GM12878 (cell line): ENCODE measurements at regions not wholly inside any gene's neighbourhood (a gene's known extent, or its start where the extent isn't known, plus 50 kb on each side); places are given as distances from the start of the nearest gene placed in this dataset.

Experiments
- ATAC-seq: fragments of 200-7000 bp; cut with Tn5 transposase; 3 replicates; pipeline ENCODE4 v1.9.1; 2020; ENCODE audit warnings: mild to moderate bottlenecking, moderate library complexity
- BruUV-seq: library from RNA; stranded (reverse); fragments of 400-500 nt; replicated peaks from 2 replicates; lab custom pipeline; 2021; lab: Mats Ljungman, UMichigan
- CTCF ChIA-PET: fragments of 300-600 bp; sonication (Branson Sonifier 250); formaldehyde crosslinking; extraction: SDS; loops from one replicate; lab custom pipeline; 2021; ENCODE audit warnings: inconsistent platforms; lab: Yijun Ruan, JAX
- POLR2A ChIA-PET: fragments of 350-600 bp; formaldehyde crosslinking; extraction: SDS; loops from one replicate; lab custom pipeline; 2021; ENCODE audit warnings: inconsistent platforms; lab: Charles Lee
- RAD21 ChIA-PET: fragments of 300-600 bp; sonication (Branson Sonifier 250); formaldehyde crosslinking; loops from one replicate; lab custom pipeline; 2023; ENCODE audit warnings: antibody characterized with exemption; ENCODE audit not compliant: unreplicated experiment; lab: Charles Lee
- SMC1A ChIA-PET: fragments of 300-600 bp; sonication (Branson Sonifier 250); formaldehyde crosslinking; loops from one replicate; lab custom pipeline; 2023; ENCODE audit not compliant: unreplicated experiment, uncharacterized antibody; lab: Charles Lee
- DNase-seq: peaks from one replicate; pipeline ENCODE4 v3.0.0-alpha.2; 2011; ENCODE audit warnings: low read depth, low spot score
- FAIRE-seq: peaks from 3 replicates; lab custom pipeline; 2011; peaks lifted over from hg19 to GRCh38; lab: Jason Lieb, UNC
- H2AFZ ChIP-seq: 2 replicates; pipeline ENCODE4 v1.6.0; 2011; ENCODE audit warnings: low read depth, low read length, control low read depth; ENCODE audit not compliant: control insufficient read depth
- H3K27ac ChIP-seq: 2 replicates; pipeline ENCODE4 v1.5.1; 2011; ENCODE audit warnings: control low read depth; ENCODE audit not compliant: control insufficient read depth, insufficient read depth
- H3K27me3 ChIP-seq, 2 experiments: replicated peaks in 1 of 2; 2 replicates each; pipeline versions ENCODE4 v1.6.0 to v1.6.1; 2011; ENCODE audit warnings: low read length in 1 of 2; ENCODE audit not compliant: control insufficient read depth in 2 of 2, insufficient read depth in 2 of 2
- H3K36me3 ChIP-seq, 2 experiments: 2 replicates each; pipeline ENCODE4 v1.5.1; 2011; ENCODE audit warnings: low read length in 1 of 2; ENCODE audit not compliant: control insufficient read depth in 2 of 2, insufficient read depth in 2 of 2
- H3K4me1 ChIP-seq: 2 replicates; pipeline ENCODE4 v1.6.1; 2011; ENCODE audit warnings: mild to moderate bottlenecking, low read length, moderate library complexity, mixed read lengths; ENCODE audit not compliant: control insufficient read depth, insufficient read depth
- H3K4me2 ChIP-seq: 2 replicates; pipeline ENCODE4 v1.6.0; 2011; ENCODE audit warnings: control low read depth; ENCODE audit not compliant: control insufficient read depth, insufficient read depth
- H3K4me3 ChIP-seq: fragments of 200-600 bp; sonication (generic); 2 replicates; pipeline ENCODE4 v1.5.1; 2016
- H3K79me2 ChIP-seq: 2 replicates; pipeline ENCODE4 v1.6.0; 2011; ENCODE audit warnings: low read length; ENCODE audit not compliant: control insufficient read depth, insufficient read depth
- H3K9ac ChIP-seq: 2 replicates; pipeline ENCODE4 v1.8.0; 2011; ENCODE audit warnings: low read length, control low read depth, mixed read lengths; ENCODE audit not compliant: control insufficient read depth, insufficient read depth
- H3K9me3 ChIP-seq: replicated peaks from 3 replicates; pipeline ENCODE4 v1.5.1; 2011; ENCODE audit warnings: mild to moderate bottlenecking, low read length; ENCODE audit not compliant: control insufficient read depth, insufficient read depth
- H4K20me1 ChIP-seq: 2 replicates; pipeline ENCODE4 v1.6.0; 2011; ENCODE audit not compliant: control insufficient read depth, insufficient read depth
- CBX5 ChIP-seq: sonication (generic); IDR thresholded peaks from 2 replicates; pipeline ENCODE4 v1.6.1; 2016; ENCODE audit warnings: low read depth, moderate library complexity, mild to moderate bottlenecking, inconsistent platforms
- KAT2A ChIP-seq: conservative IDR thresholded peaks from 2 replicates; pipeline ENCODE4 v1.6.1; 2011; ENCODE audit warnings: low read depth, low read length; ENCODE audit not compliant: control insufficient read depth
- MXI1 ChIP-seq: fragments of 150-350 bp; IDR thresholded peaks from 2 replicates; pipeline ENCODE4 v1.6.1; 2011; ENCODE audit warnings: low read depth, mild to moderate bottlenecking, inconsistent platforms, low read length, improper control_type of control experiment
- POLR2AphosphoS2 ChIP-seq: IDR thresholded peaks from 2 replicates; pipeline ENCODE4 v1.6.1; 2011; ENCODE audit warnings: low read depth, mild to moderate bottlenecking, low read length, improper control_type of control experiment, moderate library complexity
- SMC3 ChIP-seq: IDR thresholded peaks from 2 replicates; pipeline ENCODE4 v1.6.1; 2011; ENCODE audit warnings: low read length, improper control_type of control experiment, borderline replicate concordance
- SP1 ChIP-seq: IDR thresholded peaks from one replicate; pipeline ENCODE4 v1.6.1; 2011; ENCODE audit warnings: low read depth, low read length
- WGBS: methylation state at CpG from one replicate; pipeline ENCODE4 v1.1.6; 2016; ENCODE audit warnings: low lambda C conversion rate; ENCODE audit not compliant: insufficient replicate concordance, insufficient coverage; ENCODE audit errors: missing lambda C conversion rate; 5-methylcytosine and 5-hydroxymethylcytosine counted together
- in situ Hi-C: fragments of 300-500 bp; cut with MboI; formaldehyde crosslinking; loops from 9 replicates; pipeline ENCODE4 v1.14.3; 2018; ENCODE audit warnings: mixed read lengths
- intact Hi-C: fragments of 100-400 bp; cut with micrococcal nuclease; formaldehyde crosslinking; loops from one replicate; pipeline ENCODE4 v1.14.2; 2022; ENCODE audit not compliant: unreplicated experiment
- TF ChIP-seq, protein P1 (sequence below): IDR thresholded peaks from 2 replicates; pipeline ENCODE4 v1.6.1; 2012; ENCODE audit warnings: mild to moderate bottlenecking, low read depth, low read length
- TF ChIP-seq, protein P2 (sequence below): fragments of 150-350 bp; IDR thresholded peaks from 2 replicates; pipeline ENCODE4 v1.6.1; 2016; ENCODE audit warnings: low read depth, low read length

DNA sequence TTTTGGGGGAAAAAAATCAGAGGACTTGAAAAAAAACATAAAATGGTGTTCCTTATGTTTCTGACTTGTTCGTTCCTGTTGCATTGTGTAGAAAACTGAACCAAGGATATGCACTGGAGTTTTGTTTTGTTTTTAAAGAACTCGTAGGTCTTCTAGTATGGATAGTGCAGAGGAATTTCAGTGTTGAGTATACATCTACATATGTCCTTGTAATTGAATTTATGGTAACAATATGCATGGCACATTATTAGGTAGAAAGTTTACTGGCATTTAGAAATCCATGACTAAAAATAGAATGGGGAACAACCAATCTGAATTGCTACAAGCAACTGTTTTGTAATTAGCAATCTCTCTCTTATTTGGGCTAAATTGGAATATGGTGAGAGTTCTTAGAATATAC is 188.3 kb upstream of the ZRANB2 start:
- no peak overlapping the region for H3K9ac ChIP-seq
- no peaks in the 10 kb centered on the region for H3K27me3 ChIP-seq
- H3K36me3 ChIP-seq = no peaks in the 10 kb centered on the region
- no peak overlapping the region for H3K4me2 ChIP-seq
- TF ChIP-seq POLR2AphosphoS2 (no peak), SMC3 (no peak), KAT2A (no peak), SP1 (no peak), MXI1 (no peak), CBX5 (no peak)
- TF ChIP-seq, protein P1, sequence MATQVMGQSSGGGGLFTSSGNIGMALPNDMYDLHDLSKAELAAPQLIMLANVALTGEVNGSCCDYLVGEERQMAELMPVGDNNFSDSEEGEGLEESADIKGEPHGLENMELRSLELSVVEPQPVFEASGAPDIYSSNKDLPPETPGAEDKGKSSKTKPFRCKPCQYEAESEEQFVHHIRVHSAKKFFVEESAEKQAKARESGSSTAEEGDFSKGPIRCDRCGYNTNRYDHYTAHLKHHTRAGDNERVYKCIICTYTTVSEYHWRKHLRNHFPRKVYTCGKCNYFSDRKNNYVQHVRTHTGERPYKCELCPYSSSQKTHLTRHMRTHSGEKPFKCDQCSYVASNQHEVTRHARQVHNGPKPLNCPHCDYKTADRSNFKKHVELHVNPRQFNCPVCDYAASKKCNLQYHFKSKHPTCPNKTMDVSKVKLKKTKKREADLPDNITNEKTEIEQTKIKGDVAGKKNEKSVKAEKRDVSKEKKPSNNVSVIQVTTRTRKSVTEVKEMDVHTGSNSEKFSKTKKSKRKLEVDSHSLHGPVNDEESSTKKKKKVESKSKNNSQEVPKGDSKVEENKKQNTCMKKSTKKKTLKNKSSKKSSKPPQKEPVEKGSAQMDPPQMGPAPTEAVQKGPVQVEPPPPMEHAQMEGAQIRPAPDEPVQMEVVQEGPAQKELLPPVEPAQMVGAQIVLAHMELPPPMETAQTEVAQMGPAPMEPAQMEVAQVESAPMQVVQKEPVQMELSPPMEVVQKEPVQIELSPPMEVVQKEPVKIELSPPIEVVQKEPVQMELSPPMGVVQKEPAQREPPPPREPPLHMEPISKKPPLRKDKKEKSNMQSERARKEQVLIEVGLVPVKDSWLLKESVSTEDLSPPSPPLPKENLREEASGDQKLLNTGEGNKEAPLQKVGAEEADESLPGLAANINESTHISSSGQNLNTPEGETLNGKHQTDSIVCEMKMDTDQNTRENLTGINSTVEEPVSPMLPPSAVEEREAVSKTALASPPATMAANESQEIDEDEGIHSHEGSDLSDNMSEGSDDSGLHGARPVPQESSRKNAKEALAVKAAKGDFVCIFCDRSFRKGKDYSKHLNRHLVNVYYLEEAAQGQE = no peak
- TF ChIP-seq, protein P2, sequence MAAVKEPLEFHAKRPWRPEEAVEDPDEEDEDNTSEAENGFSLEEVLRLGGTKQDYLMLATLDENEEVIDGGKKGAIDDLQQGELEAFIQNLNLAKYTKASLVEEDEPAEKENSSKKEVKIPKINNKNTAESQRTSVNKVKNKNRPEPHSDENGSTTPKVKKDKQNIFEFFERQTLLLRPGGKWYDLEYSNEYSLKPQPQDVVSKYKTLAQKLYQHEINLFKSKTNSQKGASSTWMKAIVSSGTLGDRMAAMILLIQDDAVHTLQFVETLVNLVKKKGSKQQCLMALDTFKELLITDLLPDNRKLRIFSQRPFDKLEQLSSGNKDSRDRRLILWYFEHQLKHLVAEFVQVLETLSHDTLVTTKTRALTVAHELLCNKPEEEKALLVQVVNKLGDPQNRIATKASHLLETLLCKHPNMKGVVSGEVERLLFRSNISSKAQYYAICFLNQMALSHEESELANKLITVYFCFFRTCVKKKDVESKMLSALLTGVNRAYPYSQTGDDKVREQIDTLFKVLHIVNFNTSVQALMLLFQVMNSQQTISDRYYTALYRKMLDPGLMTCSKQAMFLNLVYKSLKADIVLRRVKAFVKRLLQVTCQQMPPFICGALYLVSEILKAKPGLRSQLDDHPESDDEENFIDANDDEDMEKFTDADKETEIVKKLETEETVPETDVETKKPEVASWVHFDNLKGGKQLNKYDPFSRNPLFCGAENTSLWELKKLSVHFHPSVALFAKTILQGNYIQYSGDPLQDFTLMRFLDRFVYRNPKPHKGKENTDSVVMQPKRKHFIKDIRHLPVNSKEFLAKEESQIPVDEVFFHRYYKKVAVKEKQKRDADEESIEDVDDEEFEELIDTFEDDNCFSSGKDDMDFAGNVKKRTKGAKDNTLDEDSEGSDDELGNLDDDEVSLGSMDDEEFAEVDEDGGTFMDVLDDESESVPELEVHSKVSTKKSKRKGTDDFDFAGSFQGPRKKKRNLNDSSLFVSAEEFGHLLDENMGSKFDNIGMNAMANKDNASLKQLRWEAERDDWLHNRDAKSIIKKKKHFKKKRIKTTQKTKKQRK = no peak
- TF ChIP-seq, all 136 proteins: peak for 0
- CTCF ChIA-PET = no interaction called here
- no TSS peak for BruUV-seq
- Histone ChIP-seq H3K79me2 (no peaks in the 10 kb centered on the region), H2AFZ (no peak overlapping the region), H3K4me1 (no peaks in the 10 kb centered on the region), H3K9me3 (no peaks in the 10 kb centered on the region), H3K4me3 (no peak overlapping the region), H4K20me1 (no peaks in the 10 kb centered on the region), H3K27ac (no peak overlapping the region)
- SMC1A ChIA-PET = no interaction called here
- DNase-seq (no peak), FAIRE-seq (no peak), ATAC-seq (no peak)
- intact Hi-C loops (no loop called here), in situ Hi-C loops (no loop called here)
- WGBS = 4% methylated on average over 2 of the region's 2 CpGs
- RAD21 ChIA-PET = no interaction called here
- POLR2A ChIA-PET = no interaction called here
